H1 (cell line): ENCODE measurements at regions not wholly inside any gene's neighbourhood (a gene's known extent, or its start where the extent isn't known, plus 50 kb on each side); places are given as distances from the start of the nearest gene placed in this dataset. TPM values are rescaled to one million over a fixed set of nuclear protein-coding genes. Genes with fewer than 3 reads are reported as not detected.

ENCODE experiments used
- ASH2L ChIP-seq: fragments of 200-600, 300-600 bp; sonication (generic); IDR thresholded peaks from one replicate; pipeline ENCODE4 v1.7.1; 2017; ENCODE audit warnings: low read length
- BACH1 ChIP-seq: IDR thresholded peaks from 2 replicates; pipeline ENCODE4 v1.6.1; 2012; ENCODE audit warnings: low read length, improper control_type of control experiment
- GABPA ChIP-seq: IDR thresholded peaks from 2 replicates; pipeline ENCODE4 v1.6.1; 2011; ENCODE audit warnings: mild to moderate bottlenecking, low read length, moderate library complexity, borderline replicate concordance; ENCODE audit not compliant: insufficient read depth
- small RNA-seq: library from polyadenylated mRNA; stranded (forward); fragments of <200 nt; extraction: miRNeasy Mini kit (QIAGEN cat#:217004); gene quantifications from one replicate; pipeline ENCODE3, GENCODE V24; 2013; ENCODE audit not compliant: insufficient read depth

DNA sequence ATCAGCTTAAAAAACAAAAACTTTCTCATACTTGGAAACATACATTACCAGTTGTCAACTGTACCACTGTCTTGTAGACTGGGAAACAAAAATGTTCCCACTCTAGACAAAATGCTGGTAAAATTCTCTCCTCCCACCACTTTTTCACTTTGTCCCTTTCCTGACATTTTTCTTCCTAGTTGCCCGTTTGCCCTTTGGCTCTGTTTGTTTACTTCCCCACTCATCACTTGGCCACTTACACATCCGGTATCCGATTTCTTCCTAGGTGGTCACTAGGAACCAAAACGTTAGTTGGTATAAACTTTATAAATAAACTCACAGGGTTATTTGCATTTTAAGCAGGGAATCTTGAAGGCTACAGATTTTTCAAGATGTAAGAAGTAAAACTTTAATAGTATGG is 84.9 kb downstream of the METTL4 start (continued):
- TF ChIP-seq GABPA (no peak), BACH1 (no peak), ASH2L (no peak)
- TF ChIP-seq, all 59 proteins: peak for 0

Small RNA genes lying in the stretch of these regions (small RNA-seq; reads per million reads assigned to genes)
- gene AP005119.1 (not detected), gene COX6CP3 (not detected), gene RN7SKP72 (not detected)
